Activated CD8-positive, alpha-beta T cell treated with anti-CD3 and anti-CD28 coated beads, Interleukin-2, amount 10 ng/mL, durations not matched to agents 7 days and 5 days (primary cell): ENCODE measurements at regions not wholly inside any gene's neighbourhood (a gene's known extent, or its start where the extent isn't known, plus 50 kb on each side); places are given as distances from the start of the nearest gene placed in this dataset.

ENCODE experiments used
- ATAC-seq: fragments of 150-1000 bp; cut with Tn5 transposase; one replicate; pipeline ENCODE4 v1.10.0; 2021; ENCODE audit warnings: moderate library complexity
- CTCF ChIA-PET: fragments of 350-600 bp; sonication (Branson Sonifier 250); formaldehyde crosslinking; loops from one replicate; lab custom pipeline; 2021; ENCODE audit warnings: antibody characterized with exemption; lab: Charles Lee
- POLR2A ChIA-PET: fragments of 350-600 bp; sonication (Branson Sonifier 250); formaldehyde crosslinking; loops from one replicate; lab custom pipeline; 2021; ENCODE audit warnings: antibody characterized with exemption; lab: Charles Lee
- DNase-seq: peaks from one replicate; pipeline ENCODE4 v3.0.0-alpha.2; 2020
- H3K27ac Mint-ChIP-seq: one replicate; pipeline ENCODE4 v1.8.0; 2021; ENCODE audit warnings: mild to moderate bottlenecking, mixed read lengths
- H3K27me3 Mint-ChIP-seq: one replicate; pipeline ENCODE4 v1.8.0; 2021; ENCODE audit warnings: low read depth, mixed read lengths
- H3K36me3 Mint-ChIP-seq: one replicate; pipeline ENCODE4 v1.8.0; 2021; ENCODE audit warnings: low read depth, mixed read lengths
- H3K4me1 Mint-ChIP-seq: one replicate; pipeline ENCODE4 v1.8.0; 2021; ENCODE audit warnings: low read depth, mixed read lengths
- H3K4me3 Mint-ChIP-seq: one replicate; pipeline ENCODE4 v1.8.0; 2021; ENCODE audit warnings: mild to moderate bottlenecking, mixed read lengths
- H3K9me3 Mint-ChIP-seq: one replicate; pipeline ENCODE4 v1.8.0; 2022; ENCODE audit warnings: mixed read lengths; ENCODE audit not compliant: insufficient read depth

GRCh38 chr13:111844222-111844671 is 222.7 kb upstream of the SOX1 start:
- CTCF ChIA-PET = no interaction called here
- Mint-ChIP-seq H3K27me3 (peaks cover 9% of the 10 kb centered on the region), H3K4me3 (no peak overlapping the region), H3K27ac (no peak overlapping the region), H3K4me1 (no peaks in the 10 kb centered on the region), H3K9me3 (peaks cover 6% of the 10 kb centered on the region), H3K36me3 (no peaks in the 10 kb centered on the region)
- POLR2A ChIA-PET = no interaction called here
- DNase-seq (no peak), ATAC-seq (no peak)

- ChIA-PET CTCF (no interaction called here), POLR2A (no interaction called here)
- H3K27me3 Mint-ChIP-seq = peaks cover 9% of the 10 kb centered on the region
- no peaks in the 10 kb centered on the region for H3K4me1 Mint-ChIP-seq
- ATAC-seq (no peak), DNase-seq (no peak)
- H3K36me3 Mint-ChIP-seq = no peaks in the 10 kb centered on the region
- no peak overlapping the region for H3K27ac Mint-ChIP-seq
- peaks cover 6% of the 10 kb centered on the region for H3K9me3 Mint-ChIP-seq
- H3K4me3 Mint-ChIP-seq = no peak overlapping the region
Observed at GRCh38 chr13:111844682-111845081, 222.3 kb upstream of the SOX1 start.

GRCh38 chr13:111845621-111846351 is 221.2 kb upstream of the SOX1 start:
- no peak overlapping the region for H3K4me3 Mint-ChIP-seq
- ChIA-PET CTCF (no interaction called here), POLR2A (no interaction called here)

GRCh38 chr13:111846391-111847159 is 220.4 kb upstream of the SOX1 start:
- ChIA-PET CTCF (no interaction called here), POLR2A (no interaction called here)
- no peak overlapping the region for H3K4me3 Mint-ChIP-seq
- H3K36me3 Mint-ChIP-seq = no peaks in the 10 kb centered on the region
- no peak for ATAC-seq
- peaks cover 6% of the 10 kb centered on the region for H3K9me3 Mint-ChIP-seq
- no peak for DNase-seq
- H3K4me1 Mint-ChIP-seq = no peaks in the 10 kb centered on the region
- H3K27me3 Mint-ChIP-seq = peaks cover 9% of the 10 kb centered on the region
- no peak overlapping the region for H3K27ac Mint-ChIP-seq

More at GRCh38 chr13:111845621-111846351, 221.2 kb upstream of the SOX1 start:
- H3K4me1 Mint-ChIP-seq = no peaks in the 10 kb centered on the region
- H3K27me3 Mint-ChIP-seq = peaks cover 9% of the 10 kb centered on the region
- H3K27ac Mint-ChIP-seq = no peak overlapping the region
- H3K9me3 Mint-ChIP-seq = peaks cover 6% of the 10 kb centered on the region
- DNase-seq (no peak), ATAC-seq (no peak)
- H3K36me3 Mint-ChIP-seq = no peaks in the 10 kb centered on the region

GRCh38 chr13:111847964-111848363 is 219.0 kb upstream of the SOX1 start:
- Mint-ChIP-seq H3K27me3 (peaks cover 9% of the 10 kb centered on the region), H3K9me3 (peaks cover 6% of the 10 kb centered on the region), H3K4me3 (no peak overlapping the region), H3K27ac (no peak overlapping the region), H3K36me3 (no peaks in the 10 kb centered on the region), H3K4me1 (no peaks in the 10 kb centered on the region)
- ATAC-seq (no peak), DNase-seq (no peak)
- POLR2A ChIA-PET = no interaction called here
- CTCF ChIA-PET = no interaction called here

- Mint-ChIP-seq H3K27me3 (peaks cover 9% of the 10 kb centered on the region), H3K4me3 (no peak overlapping the region), H3K4me1 (no peaks in the 10 kb centered on the region), H3K27ac (no peak overlapping the region), H3K36me3 (no peaks in the 10 kb centered on the region), H3K9me3 (no peaks in the 10 kb centered on the region)
- ATAC-seq (no peak), DNase-seq (no peak)
- ChIA-PET CTCF (no interaction called here), POLR2A (no interaction called here)
Observed at GRCh38 chr13:111850458-111850857, 216.5 kb upstream of the SOX1 start.

- ChIA-PET CTCF (no interaction called here), POLR2A (no interaction called here)
- ATAC-seq = no peak
- H3K9me3 Mint-ChIP-seq = no peaks in the 10 kb centered on the region
- no peaks in the 10 kb centered on the region for H3K36me3 Mint-ChIP-seq
- DNase-seq = no peak
- H3K27ac Mint-ChIP-seq = no peak overlapping the region
- H3K4me1 Mint-ChIP-seq = no peaks in the 10 kb centered on the region
- peaks cover 9% of the 10 kb centered on the region for H3K27me3 Mint-ChIP-seq
- H3K4me3 Mint-ChIP-seq = no peak overlapping the region
Observed at GRCh38 chr13:111850976-111851375, 216.0 kb upstream of the SOX1 start.

GRCh38 chr13:111852725-111853518 is 214.0 kb upstream of the SOX1 start:
- DNase-seq (no peak), ATAC-seq (no peak)
- POLR2A ChIA-PET = no interaction called here
- CTCF ChIA-PET = no interaction called here
- Mint-ChIP-seq H3K27ac (no peak overlapping the region), H3K27me3 (no peaks in the 10 kb centered on the region), H3K36me3 (no peaks in the 10 kb centered on the region), H3K4me1 (no peaks in the 10 kb centered on the region), H3K4me3 (no peak overlapping the region), H3K9me3 (no peaks in the 10 kb centered on the region)

- Mint-ChIP-seq H3K4me3 (no peak overlapping the region), H3K9me3 (no peaks in the 10 kb centered on the region), H3K4me1 (no peaks in the 10 kb centered on the region), H3K27me3 (no peaks in the 10 kb centered on the region), H3K36me3 (no peaks in the 10 kb centered on the region), H3K27ac (no peak overlapping the region)
- CTCF ChIA-PET = no interaction called here
- ATAC-seq (no peak), DNase-seq (no peak)
- POLR2A ChIA-PET = no interaction called here
Observed at GRCh38 chr13:111853721-111854120, 213.2 kb upstream of the SOX1 start.

- DNase-seq (no peak), ATAC-seq (no peak)
- Mint-ChIP-seq H3K4me1 (no peaks in the 10 kb centered on the region), H3K27me3 (no peaks in the 10 kb centered on the region), H3K9me3 (no peaks in the 10 kb centered on the region), H3K27ac (no peak overlapping the region), H3K4me3 (no peak overlapping the region), H3K36me3 (no peaks in the 10 kb centered on the region)
- ChIA-PET POLR2A (no interaction called here), CTCF (no interaction called here)
Observed at GRCh38 chr13:111854403-111854802, 212.5 kb upstream of the SOX1 start.

GRCh38 chr13:111855191-111855590 is 211.8 kb upstream of the SOX1 start:
- DNase-seq = no peak
- no peak for ATAC-seq
- Mint-ChIP-seq H3K4me1 (no peaks in the 10 kb centered on the region), H3K36me3 (no peaks in the 10 kb centered on the region), H3K9me3 (no peaks in the 10 kb centered on the region), H3K27me3 (no peaks in the 10 kb centered on the region), H3K4me3 (no peak overlapping the region), H3K27ac (no peak overlapping the region)
- POLR2A ChIA-PET = no interaction called here
- CTCF ChIA-PET = no interaction called here

GRCh38 chr13:111855786-111856185 is 211.2 kb upstream of the SOX1 start:
- no peak for ATAC-seq
- H3K4me1 Mint-ChIP-seq = no peaks in the 10 kb centered on the region
- no peak overlapping the region for H3K4me3 Mint-ChIP-seq
- POLR2A ChIA-PET = no interaction called here
- no peaks in the 10 kb centered on the region for H3K36me3 Mint-ChIP-seq
- no peak for DNase-seq
- no peak overlapping the region for H3K27ac Mint-ChIP-seq
- H3K27me3 Mint-ChIP-seq = no peaks in the 10 kb centered on the region
- CTCF ChIA-PET = no interaction called here
- no peaks in the 10 kb centered on the region for H3K9me3 Mint-ChIP-seq
